ENCODE measurements at regions not wholly inside any gene's neighbourhood (a gene's known extent, or its start where the extent isn't known, plus 50 kb on each side); places are given as distances from the start of the nearest gene placed in this dataset.

DNA sequence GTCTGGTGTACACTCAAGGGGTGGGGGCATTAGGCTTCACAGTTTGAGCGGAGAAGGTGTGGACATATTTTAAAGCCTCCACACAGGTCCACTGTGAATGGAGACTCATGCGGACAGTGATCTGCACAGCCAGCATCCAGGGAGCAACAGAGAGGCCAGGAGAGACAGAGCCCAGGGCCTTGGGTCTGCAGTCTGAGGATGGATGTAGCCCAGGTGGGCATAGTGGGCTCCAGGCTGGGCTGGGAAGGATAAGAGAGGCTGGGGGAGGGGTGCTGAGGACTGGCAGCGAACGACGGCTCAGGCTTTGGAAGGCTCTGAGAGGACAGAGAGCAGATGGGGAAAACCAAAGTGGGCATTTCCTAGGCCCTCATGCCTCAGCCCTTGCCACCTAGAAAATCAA, 128.8 kb downstream of the PAPOLA start:
- H3K27me3 Mint-ChIP-seq = peaks cover 0 to 13% (median 3%) of the 10 kb centered on the region in 3 donors

DNA sequence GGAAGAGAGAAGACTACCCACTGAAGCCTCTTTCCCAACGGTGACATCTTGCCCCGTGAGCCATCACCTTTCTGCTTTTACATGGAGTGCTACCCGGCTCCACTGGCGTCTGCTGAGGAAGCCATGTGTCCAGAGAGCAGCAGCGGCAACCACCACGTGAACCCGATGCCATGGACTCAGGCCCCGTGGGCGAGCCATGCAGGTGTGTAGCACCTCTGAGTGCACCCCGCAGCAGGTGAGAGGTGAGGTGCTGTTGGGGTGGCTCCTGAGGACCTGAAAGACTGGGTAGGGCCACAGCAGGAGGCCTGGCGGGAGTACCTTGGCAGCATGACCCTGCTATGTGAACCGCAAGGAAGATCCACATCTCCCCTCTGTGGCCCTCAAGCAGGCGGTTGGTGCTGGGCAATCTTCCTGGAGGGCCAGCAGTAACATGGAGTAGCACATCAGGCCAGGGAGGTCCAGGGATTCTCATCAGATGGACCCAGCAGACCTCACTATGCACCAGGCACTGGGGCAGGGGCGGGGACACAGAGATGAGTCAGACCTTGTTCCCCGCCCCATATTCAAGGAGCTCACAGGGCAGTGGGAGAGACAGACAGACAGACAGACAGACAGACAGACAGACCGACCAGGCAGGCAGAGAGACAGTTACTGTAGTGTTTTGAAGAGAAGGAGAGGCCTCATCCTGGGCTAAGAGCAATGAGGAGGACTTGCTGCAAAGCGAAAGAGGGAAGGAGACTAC, 129.6 kb downstream of the PAPOLA start:
- H3K4me3 Mint-ChIP-seq = no peak overlapping the region
- H3K27me3 Mint-ChIP-seq = peaks cover 0 to 9% (median 0%) of the 10 kb centered on the region in 3 donors
- peaks cover 0 to 1% (median 0%) of the 10 kb centered on the region in 7 donors for H3K9me3 Mint-ChIP-seq
- no peaks in the 10 kb centered on the region for H3K4me1 Mint-ChIP-seq
- no peak overlapping the region for H3K27ac Mint-ChIP-seq
- DNase-seq (no peak), ATAC-seq (ENCODE audit: low read depth in 2 of 2) (no peak)
- no peaks in the 10 kb centered on the region for H3K36me3 Mint-ChIP-seq

More for the DNA sequence above, 128.8 kb downstream of the PAPOLA start:
- H3K4me3 Mint-ChIP-seq = no peak overlapping the region
- peaks cover 0 to 3% (median 0%) of the 10 kb centered on the region in 7 donors for H3K9me3 Mint-ChIP-seq
- peak overlapping the region in 1 of 6 donors; percentile 96 for H3K27ac Mint-ChIP-seq
- no peaks in the 10 kb centered on the region for H3K36me3 Mint-ChIP-seq
- DNase-seq (no peak), ATAC-seq (ENCODE audit: low read depth in 2 of 2) (no peak)
- H3K4me1 Mint-ChIP-seq = no peaks in the 10 kb centered on the region

DNA sequence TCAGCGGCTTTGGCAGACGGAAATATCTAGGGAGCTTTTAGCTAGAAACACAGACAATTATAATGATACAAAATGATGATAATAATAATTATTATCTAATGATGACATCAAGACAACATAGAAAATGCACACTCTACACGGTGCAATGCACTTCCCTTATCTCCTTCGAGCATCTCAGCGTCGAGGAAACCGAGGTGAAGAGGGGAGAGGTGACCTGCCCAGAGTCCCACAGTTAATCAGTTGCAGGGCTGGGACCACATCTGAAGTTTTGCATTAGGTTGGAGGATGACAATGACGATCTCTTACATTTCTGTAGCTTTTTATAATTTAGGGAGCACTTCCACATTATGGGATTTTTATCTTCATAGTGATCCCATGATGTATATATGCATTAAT, 130.2 kb downstream of the PAPOLA start:
- no peaks in the 10 kb centered on the region for H3K4me1 Mint-ChIP-seq
- peaks cover 0 to 1% (median 0%) of the 10 kb centered on the region in 7 donors for H3K9me3 Mint-ChIP-seq
- ATAC-seq (ENCODE audit: low read depth in 2 of 2) (no peak), DNase-seq (no peak)
- no peaks in the 10 kb centered on the region for H3K36me3 Mint-ChIP-seq
- H3K27ac Mint-ChIP-seq = no peak overlapping the region
- H3K4me3 Mint-ChIP-seq = no peak overlapping the region
- H3K27me3 Mint-ChIP-seq = peaks cover 0 to 9% (median 0%) of the 10 kb centered on the region in 3 donors

DNA sequence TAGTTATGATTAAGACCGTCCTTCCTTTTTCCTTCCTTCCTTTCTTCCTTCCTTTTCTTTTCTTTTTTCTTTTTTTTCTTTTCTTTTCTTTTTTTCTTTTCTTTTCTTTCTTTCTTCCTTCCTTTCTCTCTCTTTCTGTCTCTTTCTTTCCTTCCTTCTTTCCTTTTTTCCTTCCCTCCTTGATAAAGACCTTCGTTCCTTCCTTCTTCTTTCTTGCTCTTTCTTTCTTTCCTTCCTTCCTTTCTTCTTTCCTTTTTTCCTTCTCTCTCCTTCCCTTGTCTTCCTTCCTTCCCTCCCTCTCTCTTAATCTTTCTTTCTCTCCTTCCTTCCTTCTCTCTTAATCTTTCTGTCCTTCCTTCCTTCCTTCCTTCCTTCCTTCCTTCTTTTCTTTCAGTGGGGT, 130.9 kb downstream of the PAPOLA start:
- Mint-ChIP-seq H3K4me1 (no peaks in the 10 kb centered on the region), H3K36me3 (no peaks in the 10 kb centered on the region), H3K4me3 (no peak overlapping the region), H3K27ac (peak overlapping the region in 1 of 6 donors; percentile 44), H3K27me3 (peaks cover 0 to 9% (median 0%) of the 10 kb centered on the region in 3 donors), H3K9me3 (peaks cover 0 to 1% (median 0%) of the 10 kb centered on the region in 7 donors)
- ATAC-seq (ENCODE audit: low read depth in 2 of 2) (no peak), DNase-seq (no peak)

DNA sequence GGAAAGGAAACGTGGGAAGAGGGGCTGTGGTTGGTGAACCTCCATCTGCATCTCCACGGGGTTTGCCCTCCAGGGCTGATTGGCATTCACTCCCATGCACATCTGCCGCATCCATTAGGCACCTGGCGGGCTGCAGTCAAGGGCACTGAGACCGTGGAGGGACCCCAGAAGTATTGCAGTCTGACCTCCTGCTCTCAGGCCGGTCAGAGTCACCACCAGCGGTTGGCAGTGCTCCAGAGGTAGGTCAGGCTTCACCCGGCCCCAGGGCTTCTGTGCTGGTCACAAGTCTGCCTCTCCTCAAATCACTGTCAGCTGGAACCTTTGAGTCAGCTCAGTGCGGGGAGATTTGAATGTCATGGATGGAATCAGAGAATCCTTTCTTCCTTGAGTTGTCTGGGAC, 132.3 kb downstream of the PAPOLA start:
- peaks cover 0 to 9% (median 0%) of the 10 kb centered on the region in 3 donors for H3K27me3 Mint-ChIP-seq
- no peak overlapping the region for H3K4me3 Mint-ChIP-seq
- H3K36me3 Mint-ChIP-seq = no peaks in the 10 kb centered on the region
- H3K27ac Mint-ChIP-seq = no peak overlapping the region
- H3K4me1 Mint-ChIP-seq = no peaks in the 10 kb centered on the region
- ATAC-seq (ENCODE audit: low read depth in 2 of 2) (no peak), DNase-seq (no peak)
- H3K9me3 Mint-ChIP-seq = peaks cover 0 to 1% (median 0%) of the 10 kb centered on the region in 7 donors

DNA sequence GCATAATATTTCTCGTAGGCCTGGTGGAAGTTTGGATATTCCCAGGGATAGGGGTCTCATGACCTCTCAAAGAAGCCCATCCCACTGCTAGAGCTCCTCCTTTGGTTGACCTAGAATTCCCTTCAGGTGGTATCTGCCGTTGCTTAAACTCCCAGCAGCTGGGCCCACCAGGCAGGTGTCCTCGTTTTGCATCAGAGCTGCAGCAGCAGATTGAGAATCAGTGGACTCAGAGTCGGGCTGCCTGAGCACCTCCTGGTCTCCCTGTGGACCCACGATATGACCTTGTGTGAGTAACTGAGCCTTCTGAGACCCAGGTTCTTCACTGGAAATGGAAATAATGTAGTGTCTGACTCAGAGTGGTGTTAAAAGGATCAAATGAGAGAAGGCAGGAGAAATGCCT, 132.7 kb downstream of the PAPOLA start:
- Mint-ChIP-seq H3K36me3 (no peaks in the 10 kb centered on the region), H3K27ac (peak overlapping the region in 1 of 6 donors; percentile 21), H3K4me1 (no peaks in the 10 kb centered on the region), H3K4me3 (no peak overlapping the region), H3K27me3 (peaks cover 0 to 9% (median 0%) of the 10 kb centered on the region in 3 donors), H3K9me3 (peaks cover 0 to 1% (median 0%) of the 10 kb centered on the region in 7 donors)
- DNase-seq (no peak), ATAC-seq (ENCODE audit: low read depth in 2 of 2) (no peak)

DNA sequence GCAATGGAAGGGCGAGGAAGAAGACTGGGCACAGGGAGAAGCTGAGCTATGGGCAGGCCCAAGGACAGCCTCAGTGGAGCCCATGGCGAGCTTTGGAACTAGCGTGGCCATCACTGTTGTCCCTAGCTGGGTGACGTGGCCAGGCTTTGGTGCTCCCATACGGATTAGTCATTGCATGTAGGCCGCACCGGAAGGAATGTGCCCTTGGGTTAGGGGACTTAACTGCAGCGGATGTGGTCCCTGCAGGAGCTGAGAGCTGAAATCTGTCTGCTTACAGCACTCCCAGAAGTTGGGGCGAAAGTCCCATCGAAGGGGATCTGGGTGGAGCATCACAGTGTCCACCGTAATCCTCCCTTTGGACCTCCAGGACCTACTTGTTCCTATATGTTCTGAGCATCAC, 133.7 kb downstream of the PAPOLA start:
- peak overlapping the region in 1 of 6 donors; percentile 82 for H3K27ac Mint-ChIP-seq
- no peak for ATAC-seq (ENCODE audit: low read depth in 2 of 2)
- H3K4me3 Mint-ChIP-seq = no peak overlapping the region
- H3K36me3 Mint-ChIP-seq = no peaks in the 10 kb centered on the region
- peaks cover 0 to 1% (median 0%) of the 10 kb centered on the region in 7 donors for H3K9me3 Mint-ChIP-seq
- no peaks in the 10 kb centered on the region for H3K4me1 Mint-ChIP-seq
- no peak for DNase-seq
- H3K27me3 Mint-ChIP-seq = peaks cover 0 to 9% (median 0%) of the 10 kb centered on the region in 3 donors

DNA sequence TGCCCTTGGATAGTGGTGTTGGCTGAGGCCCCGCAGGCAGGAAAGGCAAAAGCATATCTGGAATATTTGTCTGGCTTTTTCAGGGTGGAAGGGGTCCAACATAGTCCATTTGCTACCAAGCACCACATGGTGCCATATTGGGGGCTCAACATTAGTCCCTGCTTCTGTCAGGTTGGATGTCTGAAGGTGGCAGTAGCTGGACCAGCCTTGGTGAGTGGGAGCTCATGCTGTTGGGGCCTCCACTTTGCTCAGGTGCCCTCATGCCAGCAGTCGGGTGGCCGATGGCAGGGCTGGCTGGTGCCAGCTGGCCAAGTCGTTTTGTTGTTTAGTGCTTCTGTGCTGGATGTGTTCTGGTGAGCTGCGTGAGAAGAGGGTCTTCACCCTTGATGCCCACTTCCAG, 135.3 kb downstream of the PAPOLA start:
- H3K4me1 Mint-ChIP-seq = no peaks in the 10 kb centered on the region
- no peak for ATAC-seq (ENCODE audit: low read depth in 2 of 2)
- H3K4me3 Mint-ChIP-seq = no peak overlapping the region
- DNase-seq = no peak
- H3K27ac Mint-ChIP-seq = no peak overlapping the region
- H3K9me3 Mint-ChIP-seq = peaks cover 0 to 1% (median 0%) of the 10 kb centered on the region in 7 donors
- H3K27me3 Mint-ChIP-seq = no peaks in the 10 kb centered on the region
- H3K36me3 Mint-ChIP-seq = no peaks in the 10 kb centered on the region

DNA sequence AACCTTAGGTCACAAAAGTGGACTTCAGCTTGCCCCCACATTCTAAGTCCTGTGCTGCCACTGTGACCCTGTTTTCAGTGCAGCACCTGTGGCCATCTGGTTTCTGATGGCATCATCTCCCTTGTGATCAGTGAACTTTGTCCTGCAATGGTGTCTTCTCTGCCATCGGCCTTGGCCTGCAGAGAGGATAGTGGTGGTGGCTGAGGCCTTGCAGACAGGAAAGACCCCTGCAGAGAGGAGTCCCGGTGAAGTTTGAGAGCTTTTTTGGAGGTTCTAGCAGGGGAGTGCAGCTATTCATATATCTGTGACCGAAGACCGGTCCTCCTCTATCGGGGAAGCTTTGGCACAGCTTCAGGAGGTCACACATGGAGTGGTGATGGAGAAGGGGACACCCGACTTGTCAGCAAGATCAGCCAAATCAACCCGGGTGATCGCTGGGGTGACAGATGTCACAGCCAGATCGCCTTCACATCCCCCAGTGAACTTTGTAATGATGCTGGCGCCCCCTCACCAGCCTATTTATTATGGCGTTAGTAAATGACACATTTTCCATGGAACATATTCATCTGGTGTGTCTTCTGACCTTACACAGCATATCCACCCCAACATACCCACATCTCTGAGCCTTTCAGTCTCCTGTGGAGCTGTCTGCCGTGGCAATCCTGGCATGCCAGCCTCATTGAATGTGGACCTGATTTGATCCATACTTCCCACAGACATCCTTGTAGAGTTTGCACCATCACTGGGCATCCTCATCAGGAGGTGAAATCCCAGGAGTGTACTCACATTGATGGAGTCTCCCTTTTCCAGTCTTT, 136.1 kb downstream of the PAPOLA start:
- Mint-ChIP-seq H3K27me3 (no peaks in the 10 kb centered on the region), H3K36me3 (no peaks in the 10 kb centered on the region), H3K4me1 (no peaks in the 10 kb centered on the region), H3K9me3 (peaks cover 0 to under 1% (median 0%) of the 10 kb centered on the region in 7 donors), H3K27ac (no peak overlapping the region), H3K4me3 (no peak overlapping the region)
- ATAC-seq (ENCODE audit: low read depth in 2 of 2) = no peak
- DNase-seq = no peak

DNA sequence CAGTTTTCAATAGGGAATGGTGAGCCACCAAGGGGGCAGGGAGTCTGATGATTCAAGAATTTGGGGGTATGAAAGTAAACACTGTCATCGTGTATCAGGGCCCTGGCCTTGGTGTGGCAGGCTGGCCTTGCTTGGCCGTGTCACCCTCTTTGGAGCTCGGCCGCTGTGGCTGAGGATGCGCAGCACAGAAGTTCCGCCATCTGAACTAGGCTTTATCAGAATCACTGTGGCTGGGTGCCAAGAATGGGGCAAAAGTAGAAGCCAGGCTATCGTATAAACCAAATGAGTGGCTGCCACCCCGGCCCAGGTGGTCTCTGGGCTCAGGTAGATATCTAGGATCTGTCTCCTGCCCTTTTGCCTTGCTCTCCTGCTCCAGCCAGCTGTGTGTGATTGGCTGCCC, 137.4 kb downstream of the PAPOLA start:
- H3K9me3 Mint-ChIP-seq = peaks cover 0 to 1% (median 0%) of the 10 kb centered on the region in 7 donors
- DNase-seq (no peak), ATAC-seq (ENCODE audit: low read depth in 2 of 2) (no peak)
- H3K36me3 Mint-ChIP-seq = no peaks in the 10 kb centered on the region
- no peaks in the 10 kb centered on the region for H3K4me1 Mint-ChIP-seq
- no peak overlapping the region for H3K4me3 Mint-ChIP-seq
- H3K27ac Mint-ChIP-seq = no peak overlapping the region
- H3K27me3 Mint-ChIP-seq = no peaks in the 10 kb centered on the region

DNA sequence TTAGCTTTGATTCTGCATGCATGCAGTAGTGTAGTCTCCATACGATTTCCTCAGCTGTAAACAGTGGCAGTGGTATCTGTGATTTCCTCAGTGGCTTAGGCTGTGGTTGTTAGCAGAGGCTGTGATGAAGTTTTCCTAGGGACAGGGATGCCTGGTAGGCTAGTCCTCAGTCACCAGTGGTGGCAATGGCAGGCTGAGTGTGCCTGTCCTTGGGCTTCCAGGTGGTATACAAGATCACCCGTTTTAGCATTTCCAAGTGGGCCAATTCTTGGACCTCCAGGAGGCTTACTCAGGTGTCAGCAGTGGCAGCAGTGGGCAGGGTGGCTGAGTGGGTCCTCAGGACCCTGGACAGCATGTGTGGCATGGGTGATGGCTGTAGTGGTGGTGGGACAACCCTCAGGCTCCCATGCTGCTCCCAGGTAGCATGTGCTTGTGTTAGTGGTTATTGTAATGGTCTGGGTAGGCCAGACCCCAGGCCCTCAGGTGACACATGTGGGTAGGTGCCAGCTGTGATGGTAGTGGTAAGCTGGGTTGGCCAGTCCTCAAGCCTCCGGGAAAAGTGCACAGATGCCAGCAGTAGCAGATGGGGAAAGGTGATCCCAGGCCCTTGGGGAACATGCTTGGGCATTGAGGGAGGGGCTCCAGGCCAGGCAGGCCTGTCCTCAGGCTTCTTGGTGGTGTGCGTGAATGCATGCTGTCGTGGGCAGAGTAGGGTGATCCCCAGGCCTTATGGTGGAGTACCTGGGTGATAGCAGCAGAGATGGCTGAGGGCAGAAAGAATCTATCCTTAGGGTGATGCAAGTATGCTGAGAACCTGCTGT, 146.5 kb downstream of the PAPOLA start:
- no peak for DNase-seq
- peaks cover 16 to 19% of the 10 kb centered on the region in 2 donors for H3K36me3 Mint-ChIP-seq
- H3K27me3 Mint-ChIP-seq = peaks cover 14 to 44% (median 24%) of the 10 kb centered on the region in 3 donors
- no peak for ATAC-seq (ENCODE audit: low read depth in 2 of 2)
- no peaks in the 10 kb centered on the region for H3K4me1 Mint-ChIP-seq
- peaks cover 18 to 31% (median 23%) of the 10 kb centered on the region in 7 donors for H3K9me3 Mint-ChIP-seq
- H3K4me3 Mint-ChIP-seq = no peak overlapping the region
- no peak overlapping the region for H3K27ac Mint-ChIP-seq

DNA sequence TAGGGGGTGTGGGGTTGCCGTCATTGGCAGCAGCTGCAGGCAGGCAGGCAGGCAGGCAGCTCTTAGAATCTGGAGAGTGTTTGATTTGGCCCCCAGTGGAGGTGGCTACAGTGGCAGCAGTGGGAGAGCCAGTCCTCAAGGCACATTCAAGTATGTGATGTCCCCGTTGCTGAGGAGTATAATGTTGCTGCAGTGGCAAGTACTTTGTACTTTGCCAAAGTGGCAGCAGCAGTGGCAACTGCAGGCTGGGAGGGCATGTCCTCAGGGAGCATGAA, 147.1 kb downstream of the PAPOLA start:
- no peak for ATAC-seq (ENCODE audit: low read depth in 2 of 2)
- Mint-ChIP-seq H3K4me3 (no peak overlapping the region), H3K27ac (no peak overlapping the region), H3K4me1 (no peaks in the 10 kb centered on the region), H3K36me3 (peaks cover 16 to 19% of the 10 kb centered on the region in 2 donors), H3K27me3 (peaks cover 14 to 44% (median 24%) of the 10 kb centered on the region in 3 donors), H3K9me3 (peaks cover 18 to 31% (median 23%) of the 10 kb centered on the region in 7 donors)
- DNase-seq = no peak

DNA sequence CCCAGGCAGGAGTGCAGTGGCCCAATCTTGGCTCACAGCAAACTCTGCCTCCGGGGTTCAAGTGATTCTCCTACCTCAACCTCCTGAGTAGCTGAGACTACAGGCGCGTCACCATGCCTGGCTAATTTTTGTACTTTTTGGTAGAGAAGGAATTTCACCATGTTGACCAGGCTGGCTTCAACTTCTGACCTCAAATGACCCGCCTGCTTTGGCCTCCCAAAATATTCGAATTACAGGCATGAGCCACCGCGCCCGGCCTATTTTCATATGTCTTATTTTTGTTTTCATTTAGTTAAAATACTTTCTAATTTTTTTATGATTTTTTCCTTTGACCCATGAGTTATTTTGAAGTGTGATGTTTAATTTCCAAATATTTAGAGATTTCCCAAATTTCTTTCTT, 143.6 kb upstream of the VRK1 start:
- H3K27me3 Mint-ChIP-seq = peaks cover 15 to 36% (median 24%) of the 10 kb centered on the region in 3 donors
- no peaks in the 10 kb centered on the region for H3K4me1 Mint-ChIP-seq
- ATAC-seq (ENCODE audit: low read depth in 2 of 2) (no peak), DNase-seq (no peak)
- no peak overlapping the region for H3K4me3 Mint-ChIP-seq
- H3K9me3 Mint-ChIP-seq = peaks cover 7 to 35% (median 25%) of the 10 kb centered on the region in 7 donors
- H3K36me3 Mint-ChIP-seq = peaks cover 7 to 11% of the 10 kb centered on the region in 2 donors
- no peak overlapping the region for H3K27ac Mint-ChIP-seq
